Gastrocnemius medialis (tissue), 4 donors: ENCODE measurements at regions not wholly inside any gene's neighbourhood (a gene's known extent, or its start where the extent isn't known, plus 50 kb on each side); places are given as distances from the start of the nearest gene placed in this dataset.
"Not testable (repeated sequence)": the region's sequence is repeated elsewhere in the genome, so short reads cannot be mapped to it uniquely, and the experiment has no call there.

Source experiments
- ATAC-seq, 2 donors: fragments of 150-250 bp; one replicate each; pipeline ENCODE4 v1.9.1; 2016
- DNase-seq, 2 donors: peaks; one replicate each; pipeline ENCODE4 v3.0.0-alpha.2; 2019
- H3K27ac ChIP-seq, 4 donors: fragments of 200-600 bp; sonication (generic); 1 replicate in 1 of 4; 2 replicates in 3 of 4; pipeline ENCODE4 v1.5.1; 2016 to 2018; ENCODE audit warnings: mild to moderate bottlenecking in 2 of 4, moderate library complexity in 1 of 4
- H3K27me3 ChIP-seq, 3 donors: fragments of 200-600 bp; sonication (generic) in 2 of 3; 1 replicate in 1 of 3; 2 replicates in 2 of 3; pipeline versions ENCODE4 v1.5.1 to v1.6.0; 2016 to 2019; ENCODE audit warnings: mild to moderate bottlenecking in 1 of 3, moderate library complexity in 1 of 3
- H3K36me3 ChIP-seq, 2 donors: fragments of 200-600 bp; sonication (generic) in 1 of 2; one replicate each; pipeline ENCODE4 v1.5.1; 2017 to 2018
- H3K4me1 ChIP-seq, 2 donors: fragments of 200-600 bp; sonication (generic) in 1 of 2; one replicate each; pipeline ENCODE4 v1.5.1; 2016 to 2017; ENCODE audit warnings: mild to moderate bottlenecking in 2 of 2
- H3K4me3 ChIP-seq, 4 donors: fragments of 200-600 bp; sonication (generic) in 3 of 4; 1 replicate in 1 of 4; 2 replicates in 3 of 4; pipeline ENCODE4 v1.5.1; 2016 to 2019; ENCODE audit warnings: mild to moderate bottlenecking in 2 of 4
- H3K9me3 ChIP-seq, 3 donors: fragments of 200-600 bp; sonication (generic) in 2 of 3; 1 replicate in 1 of 3; 2 replicates in 2 of 3; pipeline ENCODE4 v1.5.1; 2016 to 2019
- CTCF ChIP-seq, 5 experiments: fragments of 450-650 bp in 3 of 5; fragments of 200-600 bp in 2 of 5; sonication (generic) in 2 of 5; IDR thresholded peaks in 4 of 5; conservative IDR thresholded peaks in 1 of 5; 1 replicate in 4 of 5; 2 replicates in 1 of 5; pipeline ENCODE4 v1.5.1; 2016 to 2019; ENCODE audit warnings: antibody characterized with exemption in 5 of 5, mild to moderate bottlenecking in 3 of 5, moderate library complexity in 3 of 5
- POLR2A ChIP-seq, 2 donors: fragments of 450-650 bp; IDR thresholded peaks; one replicate each; pipeline ENCODE4 v1.6.1; 2017; ENCODE audit warnings: antibody characterized with exemption in 2 of 2, mild to moderate bottlenecking in 2 of 2, moderate library complexity in 2 of 2
- in situ Hi-C, 4 donors: fragments of 200-750 bp; cut with MboI; loops; one replicate each; pipeline versions ENCODE4 v1.15.0 to v1.8.0; 2017; ENCODE audit warnings: low sequenced_read_pairs in 4 of 4
- intact Hi-C: fragments of 100-400 bp; cut with DNase I; formaldehyde crosslinking; loops from one replicate; pipeline ENCODE4 v1.15.1; 2023; ENCODE audit warnings: low total_unique reads

DNA sequence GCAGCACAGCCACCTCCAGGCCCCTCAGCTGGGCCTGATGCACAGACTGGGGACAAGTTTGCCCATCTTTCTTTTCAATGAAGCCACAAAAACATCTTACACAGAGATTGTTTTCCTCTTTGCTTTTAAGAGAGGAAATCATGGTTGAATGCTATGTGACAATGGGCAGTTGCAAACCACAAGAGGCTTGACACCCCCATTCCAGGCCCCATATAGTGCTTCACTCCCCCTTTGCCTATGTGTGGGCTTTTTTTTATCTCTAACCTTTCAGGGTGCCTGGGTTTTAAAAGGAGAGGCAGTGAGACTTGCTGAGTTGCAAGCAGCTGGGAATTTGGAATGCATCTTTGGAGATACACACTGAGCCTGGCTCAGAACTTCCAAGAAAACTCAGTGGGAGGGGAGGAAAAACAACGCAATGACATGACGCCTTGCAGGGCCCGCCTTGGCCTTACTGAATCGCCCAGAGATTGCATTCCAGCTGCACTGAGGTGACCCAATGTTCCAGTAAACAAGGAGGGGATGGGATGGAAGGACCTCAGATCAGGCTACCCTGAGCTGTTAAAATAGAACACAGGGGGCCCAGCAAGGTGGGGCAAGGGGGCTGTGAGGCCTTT lies 145.2 kb upstream of the ZNF648 start:
- intact Hi-C loops = loop anchor here (1.0 to 2.0 kb wide), 5 partner anchors 24 to 157 kb away; no protein-coding TSS in a partner anchor
- in situ Hi-C loops = no loop called here
- no peaks in the 10 kb centered on the region for H3K27me3 ChIP-seq

GRCh38 chr1:182205351-182206022 lies 144.0 kb upstream of the ZNF648 start:
- H3K27me3 ChIP-seq = no peaks in the 10 kb centered on the region
- H3K9me3 ChIP-seq = no peaks in the 10 kb centered on the region
- DNase-seq (peak; percentile 33 to 40), ATAC-seq (peak; percentile 58 to 71)
- TF ChIP-seq CTCF (IDR thresholded peaks at IDR 0.05 in 4 of 5, conservative IDR thresholded peaks at IDR 0.05 in 1 of 5) (no peak), POLR2A (IDR thresholded peaks at IDR 0.05) (peak; percentile 62 to 70)
- peaks cover 25 to 29% of the 10 kb centered on the region in 2 donors for H3K4me1 ChIP-seq
- in situ Hi-C loops = no loop called here
- H3K36me3 ChIP-seq = no peaks in the 10 kb centered on the region
- H3K27ac ChIP-seq = peak overlapping the region; percentile 74 to 93 (median 87)
- no peak overlapping the region for H3K4me3 ChIP-seq
- intact Hi-C loops = loop anchor here (2.0 kb wide), 4 partner anchors 25 to 187 kb away; no protein-coding TSS in a partner anchor

More for the DNA sequence above, 145.2 kb upstream of the ZNF648 start:
- DNase-seq (peak; percentile 80 to 92), ATAC-seq (peak; percentile 76 to 83)
- TF ChIP-seq POLR2A (IDR thresholded peaks at IDR 0.05) (peak; percentile 36 to 68), CTCF (IDR thresholded peaks at IDR 0.05 in 4 of 5, conservative IDR thresholded peaks at IDR 0.05 in 1 of 5) (no peak)
- peak overlapping the region; percentile 74 to 93 (median 87) for H3K27ac ChIP-seq
- no peaks in the 10 kb centered on the region for H3K9me3 ChIP-seq
- no peak overlapping the region for H3K4me3 ChIP-seq
- H3K36me3 ChIP-seq = no peaks in the 10 kb centered on the region
- H3K4me1 ChIP-seq = peaks cover 25 to 29% of the 10 kb centered on the region in 2 donors

GRCh38 chr1:182203191-182203875 lies 141.8 kb upstream of the ZNF648 start:
- no peaks in the 10 kb centered on the region for H3K36me3 ChIP-seq
- in situ Hi-C loops = no loop called here
- no peaks in the 10 kb centered on the region for H3K27me3 ChIP-seq
- ATAC-seq (no peak), DNase-seq (no peak)
- TF ChIP-seq CTCF (IDR thresholded peaks at IDR 0.05 in 4 of 5, conservative IDR thresholded peaks at IDR 0.05 in 1 of 5) (no peak), POLR2A (IDR thresholded peaks at IDR 0.05) (no peak)
- peaks cover 27 to 33% of the 10 kb centered on the region in 2 donors for H3K4me1 ChIP-seq
- H3K27ac ChIP-seq = no peak overlapping the region
- no peak overlapping the region for H3K4me3 ChIP-seq
- no peaks in the 10 kb centered on the region for H3K9me3 ChIP-seq
- intact Hi-C loops = loop anchor here (5.0 kb wide), 1 partner anchor 116 kb away; no protein-coding TSS in a partner anchor

DNA sequence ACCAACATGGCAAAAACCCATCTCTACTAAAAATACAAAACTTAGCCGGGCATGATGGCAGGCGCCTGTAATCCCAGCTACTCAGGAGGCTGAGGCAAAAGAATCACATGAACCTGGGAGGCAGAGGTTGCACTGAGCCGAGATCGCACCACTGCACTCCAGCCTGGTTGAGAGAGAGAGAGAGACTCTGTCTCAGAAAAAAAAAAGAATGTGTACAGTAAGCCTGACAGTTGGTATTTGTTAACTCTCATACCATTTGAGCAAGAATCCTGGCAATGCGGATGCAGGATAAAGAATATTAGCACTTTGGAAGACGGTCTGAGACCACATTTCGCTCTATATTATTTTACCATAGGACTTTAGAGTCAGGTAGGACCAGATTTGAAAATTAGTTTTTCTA lies 140.0 kb upstream of the ZNF648 start:
- ATAC-seq, H3K9me3 ChIP-seq, H3K4me3 ChIP-seq, H3K36me3 ChIP-seq, H3K27ac ChIP-seq, in situ Hi-C loops, DNase-seq, H3K27me3 ChIP-seq: not testable (repeated sequence)
- H3K4me1 ChIP-seq = peaks cover 32 to 37% of the 10 kb centered on the region in 2 donors
- intact Hi-C loops = loop anchor here (5.0 kb wide), 1 partner anchor 114 kb away; no protein-coding TSS in a partner anchor
